Fibroblast of lung (primary cell): ENCODE measurements at regions not wholly inside any gene's neighbourhood (a gene's known extent, or its start where the extent isn't known, plus 50 kb on each side); places are given as distances from the start of the nearest gene placed in this dataset.

ENCODE experiments used
- CTCF ChIP-seq, 2 donors: IDR thresholded peaks in 1 of 2; conservative IDR thresholded peaks in 1 of 2; 1 replicate in 1 of 2; 2 replicates in 1 of 2; pipeline ENCODE4 v1.5.1; 2011 to 2012; ENCODE audit warnings: low read length in 2 of 2, control low read depth in 1 of 2, inconsistent platforms in 1 of 2, low read depth in 1 of 2, mild to moderate bottlenecking in 1 of 2
- EZH2 ChIP-seq: IDR thresholded peaks from 2 replicates; pipeline ENCODE4 v1.5.1; 2012; ENCODE audit warnings: low read length, control low read depth, mild to moderate bottlenecking; ENCODE audit errors: missing control alignments

GRCh38 chr22:47588578-47588960 lies 826.1 kb downstream of the TBC1D22A start:
- TF ChIP-seq CTCF (conservative IDR thresholded peaks at IDR 0.05 in 1 of 2, IDR thresholded peaks at IDR 0.05 in 1 of 2; ENCODE audit: low read depth in 1 of 2, low read length in 2 of 2) (no peak), EZH2 (no peak)
